ENCODE measurements at regions not wholly inside any gene's neighbourhood (a gene's known extent, or its start where the extent isn't known, plus 50 kb on each side); places are given as distances from the start of the nearest gene placed in this dataset.
A peak's percentile ranks its signal among the peaks of the same experiment; 100 is the strongest.

DNA sequence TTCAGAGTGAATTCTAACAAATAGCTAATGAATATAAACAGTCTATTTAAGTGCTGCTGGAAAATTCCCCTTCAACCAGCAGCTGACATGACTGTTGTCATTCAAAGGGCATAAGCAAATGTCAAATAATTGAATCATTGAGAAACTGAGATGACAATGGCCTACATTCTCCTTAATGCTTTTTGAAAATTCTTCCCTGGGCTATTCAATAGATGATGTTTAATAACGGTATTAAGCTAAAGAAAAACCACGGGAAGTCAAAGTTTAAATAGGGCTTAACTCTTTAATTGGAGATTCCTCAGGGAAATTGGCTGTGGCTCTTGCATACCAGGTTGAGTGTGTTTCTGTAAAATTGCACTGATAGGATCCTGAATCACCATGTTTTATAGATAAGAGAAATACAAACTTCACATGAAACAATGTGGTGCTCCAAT is 77.0 kb downstream of the ARL4A start:
- Mint-ChIP-seq H3K36me3 (ENCODE audit: low read depth) (no peaks in the 10 kb centered on the region), H3K9me3 (peaks cover 11% of the 10 kb centered on the region), H3K4me1 (peaks cover 34% of the 10 kb centered on the region), H3K4me3 (no peak overlapping the region), H3K27me3 (ENCODE audit: low read depth) (no peaks in the 10 kb centered on the region), H3K27ac (no peak overlapping the region)
- TF ChIP-seq, protein P1, sequence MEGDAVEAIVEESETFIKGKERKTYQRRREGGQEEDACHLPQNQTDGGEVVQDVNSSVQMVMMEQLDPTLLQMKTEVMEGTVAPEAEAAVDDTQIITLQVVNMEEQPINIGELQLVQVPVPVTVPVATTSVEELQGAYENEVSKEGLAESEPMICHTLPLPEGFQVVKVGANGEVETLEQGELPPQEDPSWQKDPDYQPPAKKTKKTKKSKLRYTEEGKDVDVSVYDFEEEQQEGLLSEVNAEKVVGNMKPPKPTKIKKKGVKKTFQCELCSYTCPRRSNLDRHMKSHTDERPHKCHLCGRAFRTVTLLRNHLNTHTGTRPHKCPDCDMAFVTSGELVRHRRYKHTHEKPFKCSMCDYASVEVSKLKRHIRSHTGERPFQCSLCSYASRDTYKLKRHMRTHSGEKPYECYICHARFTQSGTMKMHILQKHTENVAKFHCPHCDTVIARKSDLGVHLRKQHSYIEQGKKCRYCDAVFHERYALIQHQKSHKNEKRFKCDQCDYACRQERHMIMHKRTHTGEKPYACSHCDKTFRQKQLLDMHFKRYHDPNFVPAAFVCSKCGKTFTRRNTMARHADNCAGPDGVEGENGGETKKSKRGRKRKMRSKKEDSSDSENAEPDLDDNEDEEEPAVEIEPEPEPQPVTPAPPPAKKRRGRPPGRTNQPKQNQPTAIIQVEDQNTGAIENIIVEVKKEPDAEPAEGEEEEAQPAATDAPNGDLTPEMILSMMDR (IDR thresholded peaks at IDR 0.05; ENCODE audit: unreplicated experiment in 3 of 3) = no peak

- Mint-ChIP-seq H3K36me3 (ENCODE audit: low read depth) (no peaks in the 10 kb centered on the region), H3K4me1 (peaks cover 42% of the 10 kb centered on the region), H3K9me3 (peaks cover 5% of the 10 kb centered on the region), H3K27ac (peak overlapping the region in 2 of 3 experiments; percentile 6 to 16), H3K4me3 (peak overlapping the region in 1 of 3 experiments; percentile 10), H3K27me3 (ENCODE audit: low read depth) (no peaks in the 10 kb centered on the region)
- TF ChIP-seq, protein P1 (IDR thresholded peaks at IDR 0.05; ENCODE audit: unreplicated experiment in 3 of 3) = no peak
These were observed 78.1 kb downstream of the ARL4A start for GRCh38 chr7:12765431-12766100.

GRCh38 chr7:12766416-12766815 is 79.0 kb downstream of the ARL4A start:
- Mint-ChIP-seq H3K27me3 (ENCODE audit: low read depth) (no peaks in the 10 kb centered on the region), H3K4me1 (peaks cover 50% of the 10 kb centered on the region), H3K27ac (peak overlapping the region in 1 of 3 experiments; percentile 6), H3K9me3 (no peaks in the 10 kb centered on the region), H3K4me3 (peak overlapping the region in 1 of 3 experiments; percentile 10), H3K36me3 (ENCODE audit: low read depth) (no peaks in the 10 kb centered on the region)
- TF ChIP-seq, protein P1 (IDR thresholded peaks at IDR 0.05; ENCODE audit: unreplicated experiment in 3 of 3) = no peak

- Mint-ChIP-seq H3K27me3 (ENCODE audit: low read depth) (peaks cover 4% of the 10 kb centered on the region), H3K4me3 (no peak overlapping the region), H3K9me3 (peaks cover 10% of the 10 kb centered on the region), H3K27ac (peak overlapping the region in 2 of 3 experiments; percentile 19 to 81), H3K4me1 (peaks cover 61% of the 10 kb centered on the region), H3K36me3 (ENCODE audit: low read depth) (no peaks in the 10 kb centered on the region)
- TF ChIP-seq, protein P1 (IDR thresholded peaks at IDR 0.05; ENCODE audit: unreplicated experiment in 3 of 3) = no peak
These were observed 81.5 kb downstream of the ARL4A start for GRCh38 chr7:12768948-12769347.

DNA sequence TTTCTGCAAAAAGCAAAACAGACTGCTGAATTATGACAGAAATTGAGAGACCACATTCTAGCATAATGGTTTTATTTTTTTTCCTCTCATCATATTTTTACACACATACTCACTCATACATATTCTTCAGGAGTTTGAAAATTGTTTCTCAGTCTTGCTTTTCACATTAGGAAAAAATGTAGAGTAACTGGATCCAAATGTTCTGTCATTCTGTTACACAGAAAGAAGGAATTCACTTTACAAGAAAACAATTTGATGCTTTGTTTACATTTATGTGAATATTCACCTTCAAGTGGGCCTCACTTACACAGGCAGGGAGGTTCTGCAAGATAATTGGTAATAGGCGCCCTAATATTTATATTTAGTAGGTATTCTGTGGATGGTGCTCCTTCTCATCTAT is 82.0 kb downstream of the ARL4A start:
- Mint-ChIP-seq H3K9me3 (peaks cover 10% of the 10 kb centered on the region), H3K27ac (peak overlapping the region in 2 of 3 experiments; percentile 80 to 81), H3K27me3 (ENCODE audit: low read depth) (peaks cover 4% of the 10 kb centered on the region), H3K4me3 (no peak overlapping the region), H3K36me3 (ENCODE audit: low read depth) (no peaks in the 10 kb centered on the region), H3K4me1 (peaks cover 61% of the 10 kb centered on the region)
- TF ChIP-seq, protein P1 (IDR thresholded peaks at IDR 0.05; ENCODE audit: unreplicated experiment in 3 of 3) = no peak
